HG02763 (cell line): ENCODE measurements at regions not wholly inside any gene's neighbourhood (a gene's known extent, or its start where the extent isn't known, plus 50 kb on each side); places are given as distances from the start of the nearest gene placed in this dataset.
A peak's percentile ranks its signal among the peaks of the same experiment; 100 is the strongest.

Experiments
- ATAC-seq: cut with Tn5 transposase; IDR thresholded peaks from one replicate; pipeline ENCODE4 v1.9.1; 2021; ENCODE audit warnings: mild to moderate bottlenecking, moderate library complexity; ENCODE audit not compliant: unreplicated experiment

DNA sequence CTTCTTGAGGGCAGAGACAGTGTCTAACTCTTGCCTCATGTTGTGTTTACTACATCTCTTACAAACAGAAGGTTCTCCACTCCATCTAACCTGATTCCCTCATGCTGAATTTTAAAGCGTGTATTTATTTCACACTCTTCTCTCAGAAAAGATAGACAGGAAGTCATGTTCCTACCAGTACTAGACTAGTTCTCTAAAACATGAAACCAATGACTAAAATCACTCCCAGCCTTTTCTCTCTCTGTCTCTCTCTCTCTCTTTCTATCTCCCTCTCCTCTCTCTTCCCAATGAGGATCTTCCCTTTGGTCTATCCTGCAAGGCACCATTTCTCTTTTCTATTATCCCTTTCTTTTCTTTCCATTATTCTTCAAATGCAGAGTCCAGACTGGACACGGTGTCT lies 391.9 kb upstream of the CADM1 start:
- ATAC-seq: no peak

DNA sequence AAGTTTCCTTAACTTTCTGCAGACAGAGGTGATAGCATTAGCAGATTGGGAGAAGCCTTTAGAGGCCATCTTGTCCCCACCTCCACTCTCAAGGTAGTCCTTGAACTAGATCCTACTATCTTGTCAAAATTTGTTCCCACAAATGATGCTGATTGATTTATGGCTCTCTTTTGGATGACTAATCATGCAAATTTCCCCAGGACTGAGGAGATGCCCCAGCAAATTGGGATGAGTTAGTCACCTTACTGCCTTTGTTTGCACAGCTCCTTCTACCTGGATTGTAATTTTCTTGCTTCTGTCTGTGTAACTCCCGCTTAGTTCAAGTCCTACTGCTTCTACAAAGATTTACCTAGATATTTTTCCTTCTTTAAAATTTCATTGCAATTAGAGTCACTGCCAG lies 391.4 kb upstream of the CADM1 start:
- ATAC-seq: no peak

DNA sequence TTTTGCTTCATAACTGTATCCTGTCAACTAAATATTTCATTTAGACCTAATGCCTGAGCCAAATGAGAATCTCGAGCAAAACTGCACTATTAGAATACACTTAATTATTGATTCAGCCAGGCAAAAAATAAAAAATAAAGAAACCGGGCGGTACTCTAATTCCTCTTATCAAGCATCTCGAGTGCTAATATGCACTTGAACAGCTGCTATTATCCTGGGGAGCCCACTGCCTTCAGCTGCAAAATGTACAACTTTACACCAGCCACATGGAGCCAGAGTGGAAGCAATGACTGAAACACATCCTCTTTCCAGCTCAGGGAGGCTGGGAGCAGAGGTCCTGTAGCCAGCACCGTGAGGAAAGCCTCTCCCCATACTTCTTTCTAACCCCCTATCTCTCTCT lies 390.0 kb upstream of the CADM1 start:
- ATAC-seq: no peak

DNA sequence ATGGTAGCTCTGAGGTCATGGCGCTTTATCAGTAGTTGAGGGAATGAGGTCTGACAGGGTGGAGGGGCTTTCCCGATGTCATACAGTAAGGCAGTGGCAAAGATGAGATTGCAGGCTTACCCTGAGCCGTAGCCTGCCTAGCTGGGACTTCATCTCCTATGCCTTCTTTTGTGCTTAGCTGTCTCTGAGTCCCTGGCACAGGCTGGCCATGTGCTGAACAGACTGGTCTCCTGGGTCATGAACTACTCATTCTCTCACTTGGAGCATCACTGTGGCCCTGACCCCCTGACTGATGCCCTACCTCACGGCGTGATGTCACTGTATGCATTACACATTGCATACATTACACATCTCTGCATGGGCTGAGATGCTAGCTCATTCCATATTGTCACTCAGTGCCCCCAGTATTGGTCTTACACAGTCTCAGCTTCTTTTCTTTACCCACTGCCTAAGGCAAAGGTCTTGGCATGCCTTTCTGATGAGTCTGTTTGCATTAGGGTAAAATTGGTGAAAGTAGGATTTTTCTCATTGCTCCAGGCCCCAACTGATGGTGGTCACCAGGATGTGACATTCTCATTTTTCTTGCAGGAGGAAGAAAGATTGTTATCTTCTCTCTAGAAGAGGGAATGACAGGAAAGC lies 389.4 kb upstream of the CADM1 start:
- ATAC-seq: no peak

DNA sequence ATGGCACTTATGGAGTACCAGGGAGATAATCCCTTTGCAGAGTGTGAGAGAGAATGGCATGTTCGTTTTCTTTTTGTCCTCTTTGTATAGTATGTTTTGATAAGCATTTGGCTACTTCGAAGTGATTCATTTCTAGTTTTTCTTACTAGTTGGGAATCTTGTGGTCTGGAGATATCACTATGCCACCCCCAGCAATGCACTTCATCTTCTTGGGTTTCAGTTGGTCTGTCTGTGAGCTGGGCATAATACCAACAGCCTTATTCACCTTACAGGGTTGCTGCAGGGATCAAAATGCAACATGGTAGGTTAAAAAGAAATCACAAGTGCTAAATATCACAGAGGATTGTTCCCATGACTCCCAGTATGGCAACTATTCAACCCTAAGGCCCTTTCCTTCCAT lies 387.8 kb upstream of the CADM1 start:
- no peak for ATAC-seq

DNA sequence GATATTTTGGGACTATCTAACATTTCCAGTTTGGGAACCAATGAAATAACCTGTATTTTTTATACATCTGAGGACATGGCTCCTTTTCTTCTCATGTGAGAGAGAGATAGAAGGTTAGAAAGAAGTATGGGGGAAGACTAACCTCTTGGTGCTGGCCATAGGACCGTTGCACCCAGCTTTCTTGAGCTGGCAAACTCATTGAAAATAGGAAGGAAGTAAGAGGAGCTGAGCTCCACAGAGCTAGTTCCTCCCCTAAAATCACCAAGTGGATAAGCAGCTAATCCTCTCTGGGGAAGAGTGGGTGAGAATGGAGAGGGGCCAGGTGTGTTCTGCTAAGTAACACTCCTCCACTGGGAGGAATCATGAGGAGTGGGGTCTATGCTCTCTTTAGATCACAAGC lies 387.4 kb upstream of the CADM1 start:
- no peak for ATAC-seq

DNA sequence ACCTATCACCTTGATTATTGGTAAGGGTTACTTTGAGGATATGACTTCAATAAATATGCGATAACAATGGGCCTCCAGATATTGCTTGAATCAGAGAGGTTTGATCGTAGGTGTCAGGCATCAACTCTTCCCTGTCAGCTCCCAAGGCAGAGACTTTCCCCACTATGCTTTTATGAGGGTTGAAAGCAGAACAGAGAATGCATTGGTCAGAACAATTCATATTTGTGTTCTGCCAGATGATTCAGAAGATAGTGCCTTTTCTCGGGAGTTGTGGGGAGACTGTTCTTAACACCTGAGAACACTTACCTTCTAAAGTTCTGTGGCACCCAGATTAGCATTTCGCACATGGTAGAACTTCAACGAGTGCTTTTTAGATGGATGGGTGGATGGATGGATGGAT lies 386.3 kb upstream of the CADM1 start:
- no peak for ATAC-seq

DNA sequence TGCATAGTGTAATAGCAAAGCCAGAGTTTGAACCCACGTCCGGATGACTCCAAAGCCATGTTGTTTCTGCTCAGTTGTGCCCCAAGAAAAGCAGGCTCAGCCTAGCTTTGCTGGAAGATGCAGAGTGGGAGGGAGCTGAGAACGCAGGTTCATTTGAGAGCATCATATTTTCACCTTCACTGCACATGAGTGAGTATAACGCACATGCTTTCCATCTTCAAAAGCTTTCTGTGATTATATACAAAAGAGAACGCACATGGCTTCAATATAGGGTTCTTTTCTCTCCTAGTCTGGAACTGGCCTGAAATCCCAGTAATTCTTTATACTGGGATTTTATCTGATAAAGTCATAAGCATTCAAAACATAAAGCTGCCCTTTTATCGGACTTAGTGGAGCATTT lies 385.5 kb upstream of the CADM1 start:
- no peak for ATAC-seq

DNA sequence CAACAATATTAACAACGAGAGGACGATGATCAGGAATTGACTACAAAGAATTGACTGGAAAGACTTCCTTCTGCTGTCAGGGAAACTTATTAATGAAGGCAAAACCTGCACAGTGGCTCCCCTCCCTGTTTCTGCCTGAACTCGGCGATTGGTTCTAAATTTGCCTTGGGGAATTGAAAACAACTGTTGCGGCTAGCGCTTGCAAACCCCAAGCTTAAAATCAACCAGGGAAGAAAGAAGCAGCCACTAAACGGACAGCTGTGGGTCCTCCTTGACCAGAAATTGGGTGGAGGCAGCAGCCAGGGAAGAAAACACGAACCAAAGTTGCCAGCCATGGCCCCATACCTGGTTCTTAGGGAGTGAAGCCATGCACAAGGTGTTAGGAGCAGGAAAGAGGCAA lies 383.5 kb upstream of the CADM1 start:
- ATAC-seq: no peak

DNA sequence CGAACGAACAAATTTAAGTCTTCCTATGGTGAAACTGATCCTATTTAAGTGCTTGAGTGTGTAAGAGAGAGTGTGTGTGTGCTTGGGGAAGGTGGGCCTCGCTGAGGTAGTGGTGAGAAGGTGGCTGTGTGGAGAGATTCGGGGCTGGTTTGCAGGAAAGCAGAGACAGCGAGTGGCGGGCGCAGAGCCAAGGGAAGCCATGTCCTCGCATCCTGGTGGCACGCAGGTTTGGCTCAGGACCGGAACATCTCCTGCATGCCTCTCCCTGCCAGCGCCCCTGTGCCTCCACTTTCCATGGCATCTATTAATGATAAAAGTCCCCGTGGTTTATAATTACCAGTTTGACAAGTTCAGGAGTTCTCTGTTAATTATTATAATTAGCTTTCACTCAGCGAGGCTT lies 383.1 kb upstream of the CADM1 start:
- ATAC-seq: no peak

DNA sequence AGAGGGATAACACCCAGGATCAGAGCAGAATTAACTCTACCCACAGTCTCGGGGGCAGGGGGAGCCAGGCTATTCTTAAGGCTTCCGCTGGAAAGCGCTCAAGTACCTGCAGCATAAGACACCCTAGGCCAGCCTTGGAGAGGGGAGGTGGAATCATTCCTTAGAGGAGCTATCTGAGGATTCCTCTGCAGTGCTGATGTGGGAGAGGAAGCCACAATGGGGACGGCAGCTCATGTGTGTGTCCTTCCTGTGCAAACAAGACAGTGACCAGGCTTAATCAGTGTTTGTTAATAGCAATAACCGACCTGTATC lies 382.2 kb upstream of the CADM1 start:
- no peak for ATAC-seq

DNA sequence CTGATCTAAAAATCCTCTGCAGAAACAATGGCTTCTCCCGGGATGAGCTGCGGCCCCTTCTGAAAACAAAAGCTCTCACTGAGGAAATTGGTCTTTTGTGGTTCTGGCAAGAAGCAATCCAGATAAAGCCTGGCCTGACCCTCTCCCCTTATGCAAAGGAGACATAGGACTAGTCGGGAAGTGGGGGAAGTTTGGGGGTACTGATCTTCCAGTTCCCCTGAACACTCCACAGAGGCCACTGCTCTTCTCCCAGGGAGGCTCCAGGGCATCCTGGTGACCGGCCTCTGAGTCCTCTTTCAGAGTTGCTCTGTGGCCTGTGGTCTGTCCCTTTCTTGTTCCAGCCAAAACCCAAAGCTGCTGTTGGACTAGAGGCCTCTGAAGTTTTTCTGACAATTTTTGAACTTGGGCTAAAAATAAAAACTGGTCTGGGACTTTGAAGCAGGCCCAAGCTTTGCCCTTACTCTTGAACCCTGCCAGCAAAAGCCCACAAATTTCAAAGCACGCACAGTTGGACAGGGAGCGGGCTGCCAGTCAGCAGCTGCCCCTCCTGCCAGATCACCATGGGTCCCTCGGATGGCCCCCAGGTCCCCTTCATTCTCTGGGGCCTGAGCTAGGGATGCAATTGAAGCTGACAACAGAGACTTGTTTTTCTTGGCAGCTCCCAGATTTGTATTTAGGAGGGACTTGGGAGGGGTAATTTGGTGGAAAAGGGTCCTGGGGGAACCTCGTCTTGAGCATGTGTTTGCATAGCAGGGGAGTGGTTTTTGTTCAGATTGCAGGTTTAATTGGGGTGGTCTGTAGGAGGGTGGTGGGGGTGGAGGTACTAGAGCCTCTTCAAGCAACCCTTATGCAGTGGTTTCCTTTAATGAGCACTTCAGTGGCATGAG lies 381.6 kb upstream of the CADM1 start:
- no peak for ATAC-seq

DNA sequence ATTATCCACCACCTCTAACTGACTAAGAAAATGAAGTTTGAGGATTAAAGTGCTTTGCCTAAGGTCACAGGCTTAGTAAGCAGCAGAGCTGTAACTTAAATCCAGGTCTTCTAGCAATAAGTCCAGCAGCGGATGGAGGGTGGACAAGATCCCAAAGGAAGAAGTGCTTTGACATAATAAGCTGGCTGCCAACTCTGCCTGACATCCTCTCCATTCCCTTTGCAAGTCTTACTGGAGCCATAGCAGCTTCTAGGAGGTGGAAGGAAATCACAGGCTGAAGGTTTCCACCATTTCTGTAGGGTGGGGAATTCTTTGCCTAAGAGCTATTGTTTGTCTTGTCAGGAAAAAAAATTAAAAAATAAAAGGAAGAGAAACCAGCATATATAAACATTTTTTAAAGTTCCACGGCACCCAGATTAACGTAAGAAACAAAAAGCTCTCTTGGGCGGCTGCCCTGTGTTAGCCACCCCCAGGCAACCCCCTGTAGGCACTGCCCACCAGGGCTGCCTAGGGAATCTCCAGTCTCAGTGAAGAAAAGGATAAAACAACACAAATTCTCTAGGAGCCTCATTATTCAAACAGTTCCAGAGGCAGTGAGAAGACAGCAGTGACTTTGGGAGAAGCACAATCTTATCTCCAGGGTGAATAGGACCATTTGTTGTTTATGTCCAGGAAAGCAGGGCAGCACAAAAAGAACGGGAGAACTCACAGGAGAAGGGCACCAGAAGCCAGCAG lies 380.8 kb upstream of the CADM1 start:
- ATAC-seq: no peak

DNA sequence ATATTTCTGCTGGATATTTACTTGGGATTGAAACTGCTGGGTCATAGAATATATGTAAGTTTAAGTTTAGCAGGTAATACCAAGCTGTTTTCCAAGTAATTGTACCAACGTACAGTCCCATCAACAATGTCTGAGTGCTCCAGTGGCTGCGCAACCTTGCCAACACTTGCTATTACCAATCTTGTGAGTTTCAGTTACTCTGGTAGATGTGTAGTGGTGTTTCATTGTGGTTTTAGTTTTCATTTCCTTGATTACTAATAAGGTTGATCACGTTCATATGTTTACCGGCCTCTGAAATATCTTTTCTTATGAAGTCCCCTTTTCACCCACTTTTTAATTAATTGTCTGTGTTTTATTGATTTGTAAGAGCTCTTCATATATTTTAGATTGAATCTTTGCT lies 370.6 kb upstream of the CADM1 start:
- ATAC-seq: peak; percentile 67

DNA sequence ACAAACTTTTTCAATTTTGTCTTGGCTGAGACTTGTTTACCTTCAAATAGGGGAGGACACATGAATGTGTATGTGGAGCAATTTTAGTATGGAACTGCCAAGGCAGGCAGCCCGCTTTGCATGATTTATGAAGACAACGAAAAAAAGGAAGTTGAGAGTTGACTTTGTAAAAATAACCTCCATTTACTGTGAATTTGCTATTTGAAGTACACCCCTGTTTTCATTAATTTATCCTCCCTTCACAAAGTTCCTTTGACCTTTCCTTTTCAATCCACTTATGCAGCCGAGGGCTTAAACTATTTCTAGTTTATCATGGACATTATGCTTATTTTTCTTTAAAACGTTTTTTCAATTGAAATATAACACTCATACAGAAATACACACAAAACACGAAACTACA lies 369.6 kb upstream of the CADM1 start:
- ATAC-seq: no peak

DNA sequence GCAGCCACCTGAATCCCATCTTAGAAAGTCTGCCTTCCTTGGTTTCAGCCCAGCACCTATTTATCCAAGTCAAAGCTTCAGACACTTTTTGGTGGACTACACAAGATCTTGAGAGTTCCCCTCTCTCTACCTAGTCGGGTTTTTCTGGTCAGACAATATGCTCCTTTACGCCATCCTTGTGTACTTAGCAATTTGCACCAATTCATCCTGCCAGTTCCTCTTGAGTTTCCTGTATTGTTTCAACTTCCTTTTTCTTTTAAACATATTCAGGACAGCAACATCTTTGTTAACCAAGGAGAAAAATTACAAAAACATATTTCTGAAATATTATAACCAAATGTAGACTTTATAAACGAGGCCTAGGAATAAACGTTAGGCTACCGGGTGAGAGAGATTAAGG lies 368.2 kb upstream of the CADM1 start:
- no peak for ATAC-seq

DNA sequence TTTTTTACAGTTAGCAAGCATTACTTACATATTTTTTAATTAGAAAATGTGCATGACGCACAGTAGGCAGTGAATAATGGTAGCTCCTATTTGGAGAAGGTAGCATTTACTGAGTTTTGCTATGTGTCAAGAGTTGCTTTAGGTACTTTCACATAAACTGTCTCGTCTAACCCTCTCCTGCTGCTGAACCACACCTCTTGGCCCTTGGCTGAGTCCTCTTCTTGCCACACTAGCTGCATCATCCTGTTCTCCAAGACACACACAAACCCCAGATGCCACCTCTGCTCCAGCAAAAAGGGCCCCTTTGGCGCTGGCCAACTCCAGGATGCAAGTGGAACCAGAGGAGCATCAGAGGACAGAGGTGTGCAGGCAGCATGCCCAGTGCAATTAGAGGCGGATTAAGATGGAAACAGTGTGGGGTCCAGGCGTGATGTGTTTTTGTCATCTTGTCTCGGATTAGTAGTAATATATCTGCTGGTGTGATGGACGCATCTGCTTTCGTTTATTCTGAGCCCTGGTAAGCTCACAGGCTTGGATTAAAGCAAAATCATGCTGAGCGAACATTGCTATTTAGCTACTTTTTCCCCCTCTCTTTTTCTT lies 367.0 kb upstream of the CADM1 start:
- no peak for ATAC-seq

DNA sequence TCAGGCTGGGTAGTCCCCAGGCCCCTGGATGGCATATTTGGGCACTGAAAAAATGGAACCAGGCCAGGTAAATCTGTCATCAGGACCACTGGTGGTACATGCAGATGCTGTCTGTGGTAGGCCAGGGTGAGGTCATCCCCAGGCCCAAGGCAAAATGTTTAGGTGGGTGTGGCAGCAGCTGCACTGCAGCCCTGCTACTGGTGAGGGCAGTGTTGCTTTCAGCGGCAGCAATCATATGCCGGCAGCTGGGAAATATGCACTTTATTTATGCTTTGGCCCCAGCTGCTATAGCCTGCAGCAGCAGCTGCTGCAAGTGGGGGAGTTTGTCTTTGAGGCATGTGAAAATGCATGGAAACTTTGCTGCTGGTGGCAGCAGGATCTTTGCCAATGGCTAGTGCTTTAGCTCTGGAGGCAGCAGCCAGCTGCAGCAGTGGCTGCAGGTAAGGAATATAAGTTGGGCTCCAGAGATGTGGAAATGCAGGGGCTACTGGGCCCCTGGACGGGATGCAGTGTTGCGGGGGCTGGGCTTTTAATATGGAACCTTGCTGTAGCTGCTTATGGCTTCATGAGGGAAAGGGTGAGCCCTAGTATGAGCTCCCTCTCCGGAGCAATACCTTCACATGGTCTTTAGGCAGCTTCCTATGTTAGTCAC lies 365.7 kb upstream of the CADM1 start:
- no peak for ATAC-seq

DNA sequence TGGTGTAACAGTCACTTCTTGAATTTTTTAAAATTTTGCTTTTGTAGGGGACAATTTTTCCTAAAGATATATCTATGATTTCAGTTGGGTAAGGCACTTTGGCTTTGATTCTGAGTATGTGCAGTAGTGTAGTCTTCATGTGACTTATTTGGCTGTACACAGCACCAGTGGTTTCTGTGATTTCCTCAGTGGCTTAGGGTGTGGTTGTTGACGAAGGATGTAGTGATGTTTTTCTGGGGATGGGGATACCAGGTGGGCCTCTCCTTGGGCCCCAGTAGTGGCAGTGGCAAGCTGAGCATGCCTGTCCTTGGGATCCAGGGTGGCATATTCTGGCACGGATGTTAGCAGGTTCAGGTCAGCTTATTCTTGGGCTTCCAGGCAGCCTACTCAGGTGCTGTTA lies 364.9 kb upstream of the CADM1 start:
- no peak for ATAC-seq

DNA sequence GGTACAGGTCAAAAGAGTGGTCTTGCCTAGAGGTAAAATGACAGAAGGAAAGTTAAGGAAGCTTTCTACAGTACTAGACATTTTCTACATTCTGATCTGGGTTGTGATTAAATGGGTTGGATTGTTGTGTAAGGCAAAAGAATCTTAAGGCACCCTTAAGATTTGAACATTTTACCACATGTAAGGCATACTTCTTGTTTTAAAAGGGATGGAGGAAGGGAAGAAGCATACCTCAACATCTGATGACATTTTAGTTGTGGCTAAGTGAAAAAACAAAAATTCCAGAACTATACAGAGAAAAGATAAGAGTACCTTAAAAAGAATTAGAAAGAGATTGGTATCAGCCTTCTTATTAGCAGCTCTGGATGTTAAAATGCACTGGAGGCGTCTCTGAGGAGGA lies 356.0 kb upstream of the CADM1 start:
- no peak for ATAC-seq

DNA sequence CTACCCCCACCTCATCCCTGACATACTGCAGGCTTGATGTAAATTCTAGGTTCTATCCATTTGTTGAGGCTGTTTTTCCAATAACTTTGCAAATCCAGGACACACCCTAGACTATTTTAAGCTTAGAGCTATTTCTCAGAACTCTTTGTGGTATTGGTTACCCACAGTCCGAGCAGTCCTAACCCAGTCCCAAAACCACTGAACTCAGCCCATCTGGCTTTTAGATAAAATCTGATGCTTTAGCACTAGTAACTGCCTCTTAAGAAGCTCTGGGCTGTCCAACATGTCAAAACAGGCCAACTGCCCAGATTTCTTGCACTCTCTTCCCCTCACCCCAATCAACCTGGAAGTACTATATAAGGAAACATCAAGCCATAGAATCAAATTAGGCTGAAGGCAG lies 344.4 kb upstream of the CADM1 start:
- no peak for ATAC-seq
